ENCODE measurements at regions not wholly inside any gene's neighbourhood (a gene's known extent, or its start where the extent isn't known, plus 50 kb on each side); places are given as distances from the start of the nearest gene placed in this dataset.

DNA sequence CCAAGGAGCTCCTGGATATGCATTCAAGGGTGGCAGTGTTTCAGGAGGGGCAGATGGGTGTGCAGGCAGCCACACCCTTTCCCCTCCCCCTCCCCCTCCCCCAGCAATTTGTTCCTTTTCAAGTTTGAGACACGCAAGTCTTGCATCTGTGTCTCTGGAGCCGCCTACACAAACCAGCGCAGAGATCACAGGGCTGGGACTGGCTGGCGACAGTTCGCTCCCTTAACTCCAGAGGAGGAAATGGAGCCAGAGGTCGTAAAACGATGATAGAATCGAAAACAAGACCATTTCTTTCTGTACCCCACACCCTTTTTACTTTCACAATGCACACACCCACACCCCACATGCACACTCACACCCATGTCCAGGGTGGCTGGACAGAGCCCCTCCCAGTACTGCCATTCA lies 163.1 kb downstream of the LY86 start (continued):
- TF ChIP-seq LEF1 (IDR thresholded peaks at IDR 0.05) (peak; percentile 33; the same call in 1 of the 2 replicates), NR4A1 (CRISPR knock-in tag; IDR thresholded peaks at IDR 0.05) (no peak), NR4A1 (tag; IDR thresholded peaks at IDR 0.05) (0 out of 2 replicates have a peak, but pooled peaks have one; percentile 48), EP300 (IDR thresholded peaks at IDR 0.05; ENCODE audit: low read length) (0 out of 2 replicates have a peak, but pooled peaks have one; percentile 17), ZNF766 (CRISPR knock-in tag; conservative IDR thresholded peaks at IDR 0.05) (peak; percentile 54; the same call in 1 of the 2 replicates), EGR1 (conservative IDR thresholded peaks at IDR 0.05) (peak; percentile 79), TBL1XR1 (IDR thresholded peaks at IDR 0.05; ENCODE audit: low read length in 2 of 2) (no peak), DPF2 (IDR thresholded peaks at IDR 0.05) (peak; percentile 21; the same call in 1 of the 2 replicates), ZNF589 (CRISPR knock-in tag; IDR thresholded peaks at IDR 0.05; ENCODE audit: low read depth) (peak; percentile 27; the same call in 1 of the 2 replicates)
- TF ChIP-seq, protein P1, sequence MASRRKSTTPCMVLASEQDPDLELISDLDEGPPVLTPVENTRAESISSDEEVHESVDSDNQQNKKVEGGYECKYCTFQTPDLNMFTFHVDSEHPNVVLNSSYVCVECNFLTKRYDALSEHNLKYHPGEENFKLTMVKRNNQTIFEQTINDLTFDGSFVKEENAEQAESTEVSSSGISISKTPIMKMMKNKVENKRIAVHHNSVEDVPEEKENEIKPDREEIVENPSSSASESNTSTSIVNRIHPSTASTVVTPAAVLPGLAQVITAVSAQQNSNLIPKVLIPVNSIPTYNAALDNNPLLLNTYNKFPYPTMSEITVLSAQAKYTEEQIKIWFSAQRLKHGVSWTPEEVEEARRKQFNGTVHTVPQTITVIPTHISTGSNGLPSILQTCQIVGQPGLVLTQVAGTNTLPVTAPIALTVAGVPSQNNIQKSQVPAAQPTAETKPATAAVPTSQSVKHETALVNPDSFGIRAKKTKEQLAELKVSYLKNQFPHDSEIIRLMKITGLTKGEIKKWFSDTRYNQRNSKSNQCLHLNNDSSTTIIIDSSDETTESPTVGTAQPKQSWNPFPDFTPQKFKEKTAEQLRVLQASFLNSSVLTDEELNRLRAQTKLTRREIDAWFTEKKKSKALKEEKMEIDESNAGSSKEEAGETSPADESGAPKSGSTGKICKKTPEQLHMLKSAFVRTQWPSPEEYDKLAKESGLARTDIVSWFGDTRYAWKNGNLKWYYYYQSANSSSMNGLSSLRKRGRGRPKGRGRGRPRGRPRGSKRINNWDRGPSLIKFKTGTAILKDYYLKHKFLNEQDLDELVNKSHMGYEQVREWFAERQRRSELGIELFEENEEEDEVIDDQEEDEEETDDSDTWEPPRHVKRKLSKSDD (conservative IDR thresholded peaks at IDR 0.05; ENCODE audit: low read length): no peak
- TF ChIP-seq, protein P2, sequence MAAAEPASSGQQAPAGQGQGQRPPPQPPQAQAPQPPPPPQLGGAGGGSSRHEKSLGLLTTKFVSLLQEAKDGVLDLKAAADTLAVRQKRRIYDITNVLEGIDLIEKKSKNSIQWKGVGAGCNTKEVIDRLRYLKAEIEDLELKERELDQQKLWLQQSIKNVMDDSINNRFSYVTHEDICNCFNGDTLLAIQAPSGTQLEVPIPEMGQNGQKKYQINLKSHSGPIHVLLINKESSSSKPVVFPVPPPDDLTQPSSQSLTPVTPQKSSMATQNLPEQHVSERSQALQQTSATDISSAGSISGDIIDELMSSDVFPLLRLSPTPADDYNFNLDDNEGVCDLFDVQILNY (CRISPR knock-in tag; IDR thresholded peaks at IDR 0.05): no peak
- TF ChIP-seq, protein P3, sequence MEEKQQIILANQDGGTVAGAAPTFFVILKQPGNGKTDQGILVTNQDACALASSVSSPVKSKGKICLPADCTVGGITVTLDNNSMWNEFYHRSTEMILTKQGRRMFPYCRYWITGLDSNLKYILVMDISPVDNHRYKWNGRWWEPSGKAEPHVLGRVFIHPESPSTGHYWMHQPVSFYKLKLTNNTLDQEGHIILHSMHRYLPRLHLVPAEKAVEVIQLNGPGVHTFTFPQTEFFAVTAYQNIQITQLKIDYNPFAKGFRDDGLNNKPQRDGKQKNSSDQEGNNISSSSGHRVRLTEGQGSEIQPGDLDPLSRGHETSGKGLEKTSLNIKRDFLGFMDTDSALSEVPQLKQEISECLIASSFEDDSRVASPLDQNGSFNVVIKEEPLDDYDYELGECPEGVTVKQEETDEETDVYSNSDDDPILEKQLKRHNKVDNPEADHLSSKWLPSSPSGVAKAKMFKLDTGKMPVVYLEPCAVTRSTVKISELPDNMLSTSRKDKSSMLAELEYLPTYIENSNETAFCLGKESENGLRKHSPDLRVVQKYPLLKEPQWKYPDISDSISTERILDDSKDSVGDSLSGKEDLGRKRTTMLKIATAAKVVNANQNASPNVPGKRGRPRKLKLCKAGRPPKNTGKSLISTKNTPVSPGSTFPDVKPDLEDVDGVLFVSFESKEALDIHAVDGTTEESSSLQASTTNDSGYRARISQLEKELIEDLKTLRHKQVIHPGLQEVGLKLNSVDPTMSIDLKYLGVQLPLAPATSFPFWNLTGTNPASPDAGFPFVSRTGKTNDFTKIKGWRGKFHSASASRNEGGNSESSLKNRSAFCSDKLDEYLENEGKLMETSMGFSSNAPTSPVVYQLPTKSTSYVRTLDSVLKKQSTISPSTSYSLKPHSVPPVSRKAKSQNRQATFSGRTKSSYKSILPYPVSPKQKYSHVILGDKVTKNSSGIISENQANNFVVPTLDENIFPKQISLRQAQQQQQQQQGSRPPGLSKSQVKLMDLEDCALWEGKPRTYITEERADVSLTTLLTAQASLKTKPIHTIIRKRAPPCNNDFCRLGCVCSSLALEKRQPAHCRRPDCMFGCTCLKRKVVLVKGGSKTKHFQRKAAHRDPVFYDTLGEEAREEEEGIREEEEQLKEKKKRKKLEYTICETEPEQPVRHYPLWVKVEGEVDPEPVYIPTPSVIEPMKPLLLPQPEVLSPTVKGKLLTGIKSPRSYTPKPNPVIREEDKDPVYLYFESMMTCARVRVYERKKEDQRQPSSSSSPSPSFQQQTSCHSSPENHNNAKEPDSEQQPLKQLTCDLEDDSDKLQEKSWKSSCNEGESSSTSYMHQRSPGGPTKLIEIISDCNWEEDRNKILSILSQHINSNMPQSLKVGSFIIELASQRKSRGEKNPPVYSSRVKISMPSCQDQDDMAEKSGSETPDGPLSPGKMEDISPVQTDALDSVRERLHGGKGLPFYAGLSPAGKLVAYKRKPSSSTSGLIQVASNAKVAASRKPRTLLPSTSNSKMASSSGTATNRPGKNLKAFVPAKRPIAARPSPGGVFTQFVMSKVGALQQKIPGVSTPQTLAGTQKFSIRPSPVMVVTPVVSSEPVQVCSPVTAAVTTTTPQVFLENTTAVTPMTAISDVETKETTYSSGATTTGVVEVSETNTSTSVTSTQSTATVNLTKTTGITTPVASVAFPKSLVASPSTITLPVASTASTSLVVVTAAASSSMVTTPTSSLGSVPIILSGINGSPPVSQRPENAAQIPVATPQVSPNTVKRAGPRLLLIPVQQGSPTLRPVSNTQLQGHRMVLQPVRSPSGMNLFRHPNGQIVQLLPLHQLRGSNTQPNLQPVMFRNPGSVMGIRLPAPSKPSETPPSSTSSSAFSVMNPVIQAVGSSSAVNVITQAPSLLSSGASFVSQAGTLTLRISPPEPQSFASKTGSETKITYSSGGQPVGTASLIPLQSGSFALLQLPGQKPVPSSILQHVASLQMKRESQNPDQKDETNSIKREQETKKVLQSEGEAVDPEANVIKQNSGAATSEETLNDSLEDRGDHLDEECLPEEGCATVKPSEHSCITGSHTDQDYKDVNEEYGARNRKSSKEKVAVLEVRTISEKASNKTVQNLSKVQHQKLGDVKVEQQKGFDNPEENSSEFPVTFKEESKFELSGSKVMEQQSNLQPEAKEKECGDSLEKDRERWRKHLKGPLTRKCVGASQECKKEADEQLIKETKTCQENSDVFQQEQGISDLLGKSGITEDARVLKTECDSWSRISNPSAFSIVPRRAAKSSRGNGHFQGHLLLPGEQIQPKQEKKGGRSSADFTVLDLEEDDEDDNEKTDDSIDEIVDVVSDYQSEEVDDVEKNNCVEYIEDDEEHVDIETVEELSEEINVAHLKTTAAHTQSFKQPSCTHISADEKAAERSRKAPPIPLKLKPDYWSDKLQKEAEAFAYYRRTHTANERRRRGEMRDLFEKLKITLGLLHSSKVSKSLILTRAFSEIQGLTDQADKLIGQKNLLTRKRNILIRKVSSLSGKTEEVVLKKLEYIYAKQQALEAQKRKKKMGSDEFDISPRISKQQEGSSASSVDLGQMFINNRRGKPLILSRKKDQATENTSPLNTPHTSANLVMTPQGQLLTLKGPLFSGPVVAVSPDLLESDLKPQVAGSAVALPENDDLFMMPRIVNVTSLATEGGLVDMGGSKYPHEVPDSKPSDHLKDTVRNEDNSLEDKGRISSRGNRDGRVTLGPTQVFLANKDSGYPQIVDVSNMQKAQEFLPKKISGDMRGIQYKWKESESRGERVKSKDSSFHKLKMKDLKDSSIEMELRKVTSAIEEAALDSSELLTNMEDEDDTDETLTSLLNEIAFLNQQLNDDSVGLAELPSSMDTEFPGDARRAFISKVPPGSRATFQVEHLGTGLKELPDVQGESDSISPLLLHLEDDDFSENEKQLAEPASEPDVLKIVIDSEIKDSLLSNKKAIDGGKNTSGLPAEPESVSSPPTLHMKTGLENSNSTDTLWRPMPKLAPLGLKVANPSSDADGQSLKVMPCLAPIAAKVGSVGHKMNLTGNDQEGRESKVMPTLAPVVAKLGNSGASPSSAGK (IDR thresholded peaks at IDR 0.05): no peak
- TF ChIP-seq, protein P4, sequence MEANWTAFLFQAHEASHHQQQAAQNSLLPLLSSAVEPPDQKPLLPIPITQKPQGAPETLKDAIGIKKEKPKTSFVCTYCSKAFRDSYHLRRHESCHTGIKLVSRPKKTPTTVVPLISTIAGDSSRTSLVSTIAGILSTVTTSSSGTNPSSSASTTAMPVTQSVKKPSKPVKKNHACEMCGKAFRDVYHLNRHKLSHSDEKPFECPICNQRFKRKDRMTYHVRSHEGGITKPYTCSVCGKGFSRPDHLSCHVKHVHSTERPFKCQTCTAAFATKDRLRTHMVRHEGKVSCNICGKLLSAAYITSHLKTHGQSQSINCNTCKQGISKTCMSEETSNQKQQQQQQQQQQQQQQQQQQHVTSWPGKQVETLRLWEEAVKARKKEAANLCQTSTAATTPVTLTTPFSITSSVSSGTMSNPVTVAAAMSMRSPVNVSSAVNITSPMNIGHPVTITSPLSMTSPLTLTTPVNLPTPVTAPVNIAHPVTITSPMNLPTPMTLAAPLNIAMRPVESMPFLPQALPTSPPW (CRISPR knock-in tag; IDR thresholded peaks at IDR 0.05): peak; percentile 34

All from K562 (cell line).